Body of pancreas (tissue), 4 donors: ENCODE measurements at regions not wholly inside any gene's neighbourhood (a gene's known extent, or its start where the extent isn't known, plus 50 kb on each side); places are given as distances from the start of the nearest gene placed in this dataset.

ENCODE experiments used
- ATAC-seq: fragments of 150-250 bp; one replicate; pipeline ENCODE4 v1.9.1; 2016
- DNase-seq, 4 donors: peaks; one replicate each; pipeline ENCODE4 v3.0.0-alpha.2; 2019
- H3K27ac ChIP-seq, 4 donors: fragments of 200-600 bp; sonication (generic); 1 replicate in 3 of 4; 2 replicates in 1 of 4; pipeline versions ENCODE4 v1.5.1 to v1.6.1; 2016 to 2019; ENCODE audit warnings: mild to moderate bottlenecking in 1 of 4, mixed read lengths in 1 of 4, moderate library complexity in 1 of 4
- H3K27me3 ChIP-seq, 2 donors: fragments of 200-600 bp; sonication (generic); one replicate each; pipeline ENCODE4 v1.6.0; 2016; ENCODE audit warnings: mild to moderate bottlenecking in 1 of 2
- H3K36me3 ChIP-seq, 2 donors: fragments of 200-600 bp; sonication (generic); replicated peaks in 1 of 2; 2 replicates each; pipeline ENCODE4 v1.5.1; 2016; ENCODE audit warnings: low read depth in 2 of 2; ENCODE audit not compliant: insufficient read depth in 1 of 2
- H3K4me1 ChIP-seq: fragments of 200-600 bp; sonication (generic); one replicate; pipeline ENCODE4 v1.6.0; 2016
- H3K4me3 ChIP-seq, 2 donors: fragments of 200-600 bp; sonication (generic); 1 replicate in 1 of 2; 2 replicates in 1 of 2; pipeline ENCODE4 v1.5.1; 2016 to 2019
- H3K9me3 ChIP-seq, 3 donors: fragments of 200-600 bp; sonication (generic); 1 replicate in 2 of 3; 2 replicates in 1 of 3; pipeline ENCODE4 v1.5.1; 2016
- CTCF ChIP-seq, 7 experiments: fragments of 450-650 bp in 4 of 7; fragments of 200-600 bp in 3 of 7; sonication (generic) in 3 of 7; IDR thresholded peaks; one replicate each; pipeline ENCODE4 v1.5.1; 2016 to 2019; ENCODE audit warnings: antibody characterized with exemption in 7 of 7
- POLR2A ChIP-seq, 3 donors: fragments of 450-650 bp; IDR thresholded peaks; one replicate each; pipeline ENCODE4 v1.6.1; 2016; ENCODE audit warnings: antibody characterized with exemption in 3 of 3, mild to moderate bottlenecking in 2 of 3
- WGBS, 2 donors: methylation state at CpG; one replicate each; pipeline ENCODE4 v1.1.5; 2017; 5-methylcytosine and 5-hydroxymethylcytosine counted together
- intact Hi-C: fragments of 100-400 bp; cut with DNase I; formaldehyde crosslinking; loops from one replicate; pipeline ENCODE4 v1.15.1; 2023

- intact Hi-C loops: no loop called here
- Histone ChIP-seq H3K9me3 (no peaks in the 10 kb centered on the region), H3K4me1 (no peaks in the 10 kb centered on the region), H3K36me3 (no peaks in the 10 kb centered on the region), H3K27ac (no peak overlapping the region), H3K27me3 (no peaks in the 10 kb centered on the region), H3K4me3 (no peak overlapping the region)
- ATAC-seq: no peak
- no peak for TF ChIP-seq POLR2A (IDR thresholded peaks at IDR 0.05)
- no peak for TF ChIP-seq CTCF (IDR thresholded peaks at IDR 0.05)
- 37 to 67% methylated on average over 5 of the region's 5 CpGs for WGBS, 2 donors
- no peak for DNase-seq
Measured at GRCh38 chr3:21260507-21260906, 490.5 kb downstream of the ZNF385D start.

GRCh38 chr3:21259896-21260295 lies 491.1 kb downstream of the ZNF385D start:
- H3K36me3 ChIP-seq: no peaks in the 10 kb centered on the region
- no peaks in the 10 kb centered on the region for H3K4me1 ChIP-seq
- no peak for TF ChIP-seq CTCF (IDR thresholded peaks at IDR 0.05)
- no peak for TF ChIP-seq POLR2A (IDR thresholded peaks at IDR 0.05)
- no peaks in the 10 kb centered on the region for H3K27me3 ChIP-seq
- WGBS, 2 donors: 3 to 8% methylated on average over 3 of the region's 3 CpGs
- intact Hi-C loops: no loop called here
- no peaks in the 10 kb centered on the region for H3K9me3 ChIP-seq
- DNase-seq (no peak), ATAC-seq (no peak)
- no peak overlapping the region for H3K4me3 ChIP-seq
- no peak overlapping the region for H3K27ac ChIP-seq

GRCh38 chr3:21256932-21257331 lies 494.1 kb downstream of the ZNF385D start:
- H3K9me3 ChIP-seq: no peaks in the 10 kb centered on the region
- 0 to 12% methylated on average over 1 of the region's 1 CpG for WGBS, 2 donors
- no peaks in the 10 kb centered on the region for H3K27me3 ChIP-seq
- H3K4me3 ChIP-seq: no peak overlapping the region
- no peak for ATAC-seq
- no peak overlapping the region for H3K27ac ChIP-seq
- TF ChIP-seq CTCF (IDR thresholded peaks at IDR 0.05) (no peak), POLR2A (IDR thresholded peaks at IDR 0.05) (no peak)
- H3K4me1 ChIP-seq: no peaks in the 10 kb centered on the region
- DNase-seq: peak in 2 of 4 donors; percentile 6 to 12
- H3K36me3 ChIP-seq: no peaks in the 10 kb centered on the region
- intact Hi-C loops: no loop called here

- Histone ChIP-seq H3K27me3 (no peaks in the 10 kb centered on the region), H3K36me3 (no peaks in the 10 kb centered on the region), H3K4me1 (no peaks in the 10 kb centered on the region), H3K9me3 (no peaks in the 10 kb centered on the region), H3K27ac (no peak overlapping the region), H3K4me3 (no peak overlapping the region)
- WGBS, 2 donors: 59 to 70% methylated on average over 2 of the region's 2 CpGs
- ATAC-seq: no peak
- no peak for DNase-seq
- intact Hi-C loops: no loop called here
- TF ChIP-seq CTCF (IDR thresholded peaks at IDR 0.05) (no peak), POLR2A (IDR thresholded peaks at IDR 0.05) (no peak)
Measured at GRCh38 chr3:21238661-21239060, 512.3 kb downstream of the ZNF385D start.

GRCh38 chr3:21237638-21238037 lies 513.4 kb downstream of the ZNF385D start:
- DNase-seq: no peak
- Histone ChIP-seq H3K9me3 (no peaks in the 10 kb centered on the region), H3K36me3 (no peaks in the 10 kb centered on the region), H3K27me3 (no peaks in the 10 kb centered on the region), H3K27ac (no peak overlapping the region), H3K4me3 (no peak overlapping the region), H3K4me1 (no peaks in the 10 kb centered on the region)
- no peak for ATAC-seq
- no peak for TF ChIP-seq POLR2A (IDR thresholded peaks at IDR 0.05)
- no peak for TF ChIP-seq CTCF (IDR thresholded peaks at IDR 0.05)
- 62 to 71% methylated on average over 1 of the region's 1 CpG for WGBS, 2 donors
- intact Hi-C loops: no loop called here
